Endothelial cell of umbilical vein (primary cell): ENCODE measurements at regions not wholly inside any gene's neighbourhood (a gene's known extent, or its start where the extent isn't known, plus 50 kb on each side); places are given as distances from the start of the nearest gene placed in this dataset.

Source experiments
- BruUV-seq: library from RNA; stranded (reverse); fragments of 400-500 nt; replicated peaks from 2 replicates; lab custom pipeline; 2021; lab: Mats Ljungman, UMichigan
- CTCF ChIA-PET: fragments of 300-600, 350-600 bp; sonication (Branson Sonifier 250); formaldehyde crosslinking; loops from one replicate; lab custom pipeline; 2021; ENCODE audit warnings: antibody characterized with exemption, inconsistent platforms; lab: Charles Lee
- POLR2A ChIA-PET: fragments of 300-600, 350-600 bp; sonication (Branson Sonifier 250); formaldehyde crosslinking; loops from one replicate; lab custom pipeline; 2021; ENCODE audit warnings: antibody characterized with exemption, inconsistent platforms; lab: Charles Lee
- DNase-seq: peaks from one replicate; pipeline ENCODE4 v3.0.0-alpha.2; 2011; ENCODE audit warnings: low read depth, low spot score
- FAIRE-seq: peaks from 2 replicates; lab custom pipeline; 2011; peaks lifted over from hg19 to GRCh38; lab: Jason Lieb, UNC
- H2AFZ ChIP-seq: 2 replicates; pipeline ENCODE4 v1.6.0; 2012; ENCODE audit warnings: low read depth, low read length, control low read depth, inconsistent platforms
- H3K27ac ChIP-seq: 2 replicates; pipeline ENCODE4 v1.5.1; 2011; ENCODE audit warnings: low read depth, mild to moderate bottlenecking, control low read depth, low read length, moderate library complexity; ENCODE audit not compliant: insufficient read depth
- H3K27me3 ChIP-seq, 2 experiments: 2 replicates each; pipeline versions ENCODE4 v1.6.0 to v1.6.1; 2011; ENCODE audit warnings: low read length in 2 of 2, mixed read lengths in 1 of 2; ENCODE audit not compliant: control insufficient read depth in 2 of 2, insufficient read depth in 2 of 2
- H3K36me3 ChIP-seq, 2 experiments: 2 replicates in 1 of 2; 3 replicates in 1 of 2; pipeline ENCODE4 v1.5.1; 2011; ENCODE audit warnings: low read length in 2 of 2, mild to moderate bottlenecking in 1 of 2, moderate library complexity in 1 of 2; ENCODE audit not compliant: control insufficient read depth in 2 of 2, insufficient read depth in 2 of 2; ENCODE audit errors: extremely low read depth in 1 of 2
- H3K4me1 ChIP-seq: 3 replicates; pipeline ENCODE4 v1.5.1; 2011; ENCODE audit warnings: mild to moderate bottlenecking, low read length; ENCODE audit not compliant: control insufficient read depth, insufficient read depth; ENCODE audit errors: extremely low read depth
- H3K4me2 ChIP-seq: 2 replicates; pipeline ENCODE4 v1.6.1; 2011; ENCODE audit warnings: low read length, control low read depth, mixed read lengths; ENCODE audit not compliant: insufficient read depth
- H3K4me3 ChIP-seq, 3 experiments: fragments of 200-600 bp in 1 of 3; sonication (generic), shearing (Covaris generic) in 1 of 3; replicated peaks in 1 of 3; 2 replicates each; pipeline ENCODE4 v1.5.1; 2011 to 2016; ENCODE audit warnings: control low read depth in 3 of 3, low read length in 3 of 3, mild to moderate bottlenecking in 2 of 3, inconsistent platforms in 1 of 3, low read depth in 1 of 3, moderate library complexity in 1 of 3; ENCODE audit not compliant: insufficient read depth in 1 of 3
- H3K79me2 ChIP-seq: 2 replicates; pipeline ENCODE4 v1.6.0; 2012; ENCODE audit warnings: low read length, inconsistent platforms; ENCODE audit not compliant: control insufficient read depth, insufficient read depth
- H3K9ac ChIP-seq: replicated peaks from 2 replicates; pipeline ENCODE3; 2011; ENCODE audit warnings: low read length, control low read depth; ENCODE audit not compliant: insufficient read depth; ENCODE audit errors: extremely low read depth
- H3K9me1 ChIP-seq: replicated peaks from 3 replicates; pipeline ENCODE4 v1.6.0; 2011; ENCODE audit warnings: mild to moderate bottlenecking, low read length; ENCODE audit not compliant: control insufficient read depth, insufficient read depth; ENCODE audit errors: extremely low read depth
- H3K9me3 ChIP-seq: replicated peaks from 2 replicates; pipeline ENCODE4 v1.5.1; 2012; ENCODE audit warnings: low read length, inconsistent platforms; ENCODE audit not compliant: control insufficient read depth, insufficient read depth
- H4K20me1 ChIP-seq: replicated peaks from 2 replicates; pipeline ENCODE3; 2011; ENCODE audit warnings: mild to moderate bottlenecking, low read length; ENCODE audit not compliant: control insufficient read depth, insufficient read depth; ENCODE audit errors: extremely low read depth
- EZH2 ChIP-seq: IDR thresholded peaks from 2 replicates; pipeline ENCODE4 v1.6.1; 2012; ENCODE audit warnings: borderline replicate concordance, low read depth, mild to moderate bottlenecking, moderate library complexity, low read length, inconsistent platforms; ENCODE audit not compliant: severe bottlenecking
- FOS ChIP-seq: IDR thresholded peaks from 2 replicates; pipeline ENCODE4 v1.6.1; 2011; ENCODE audit warnings: mild to moderate bottlenecking, low read length, moderate library complexity, borderline replicate concordance; ENCODE audit not compliant: insufficient read depth
- GATA2 ChIP-seq: IDR thresholded peaks from 2 replicates; pipeline ENCODE4 v1.7.0; 2011; ENCODE audit warnings: low read depth, mild to moderate bottlenecking, moderate library complexity, mixed read lengths, low read length; ENCODE audit not compliant: insufficient read length, insufficient read depth
- JUN ChIP-seq: IDR thresholded peaks from 2 replicates; pipeline ENCODE4 v1.6.1; 2011; ENCODE audit warnings: borderline replicate concordance, low read depth; ENCODE audit not compliant: insufficient read length, insufficient read depth
- MYC ChIP-seq: IDR thresholded peaks from one replicate; pipeline ENCODE4 v1.6.1; 2011; ENCODE audit warnings: mild to moderate bottlenecking, low read depth, low read length
- POLR2A ChIP-seq: IDR thresholded peaks from 2 replicates; pipeline ENCODE4 v1.6.1; 2012; ENCODE audit warnings: low read depth, mild to moderate bottlenecking, control low read depth, low read length
- POLR2AphosphoS5 ChIP-seq: IDR thresholded peaks from 2 replicates; pipeline ENCODE4 v1.6.1; 2012; ENCODE audit warnings: low read depth, mild to moderate bottlenecking, control low read depth, low read length, moderate library complexity; ENCODE audit not compliant: insufficient read depth
- dilution Hi-C: fragments of 300-500 bp; cut with MboI; formaldehyde crosslinking; loops from one replicate; pipeline ENCODE4 v1.15.0; 2019; ENCODE audit warnings: low sequenced_read_pairs; ENCODE audit not compliant: extremely low pct_ligation_motif_present
- intact Hi-C: fragments of 100-400 bp; cut with micrococcal nuclease; formaldehyde crosslinking; loops from one replicate; pipeline ENCODE4 v1.10.0; 2022
- TF ChIP-seq, protein P1 (sequence below), 2 donors: IDR thresholded peaks; 1 replicate in 1 of 2; 2 replicates in 1 of 2; pipeline ENCODE4 v1.5.1; 2011; ENCODE audit warnings: low read length in 2 of 2, mild to moderate bottlenecking in 2 of 2, moderate library complexity in 2 of 2, control low read depth in 1 of 2, inconsistent platforms in 1 of 2, low read depth in 1 of 2; ENCODE audit not compliant: insufficient read depth in 1 of 2; ENCODE audit errors: extremely low read depth in 1 of 2
- TF ChIP-seq, protein P2 (sequence below): IDR thresholded peaks from 2 replicates; pipeline ENCODE4 v1.6.1; 2011; ENCODE audit not compliant: insufficient read depth, insufficient read length

DNA sequence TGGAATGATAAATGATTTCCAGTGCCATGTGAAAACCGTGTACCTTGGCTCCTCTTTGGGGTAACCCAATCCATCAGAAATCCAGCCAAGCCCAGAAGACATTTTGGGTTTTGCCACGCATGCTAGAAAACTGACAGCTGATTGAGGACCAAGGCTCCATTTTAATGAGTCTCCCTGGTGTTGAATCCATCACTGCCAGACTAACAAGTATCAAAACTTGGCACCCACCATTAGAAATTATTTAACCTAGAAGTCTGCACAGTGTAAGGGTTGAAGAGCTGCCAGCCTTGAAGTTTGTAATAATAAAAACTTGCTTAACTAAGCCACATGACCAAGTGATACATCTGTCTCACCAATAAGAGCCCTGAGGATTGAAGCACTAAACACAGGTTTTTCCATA lies 369.9 kb downstream of the DNAH5 start:
- Histone ChIP-seq H3K4me3 (no peak overlapping the region), H2AFZ (no peak overlapping the region), H3K4me1 (no peaks in the 10 kb centered on the region), H3K79me2 (no peaks in the 10 kb centered on the region), H3K36me3 (no peaks in the 10 kb centered on the region), H3K9me3 (no peaks in the 10 kb centered on the region), H3K9ac (no peak overlapping the region), H3K4me2 (no peak overlapping the region), H3K27ac (no peak overlapping the region), H3K9me1 (no peaks in the 10 kb centered on the region), H4K20me1 (no peaks in the 10 kb centered on the region), H3K27me3 (no peaks in the 10 kb centered on the region)
- TF ChIP-seq, protein P1, sequence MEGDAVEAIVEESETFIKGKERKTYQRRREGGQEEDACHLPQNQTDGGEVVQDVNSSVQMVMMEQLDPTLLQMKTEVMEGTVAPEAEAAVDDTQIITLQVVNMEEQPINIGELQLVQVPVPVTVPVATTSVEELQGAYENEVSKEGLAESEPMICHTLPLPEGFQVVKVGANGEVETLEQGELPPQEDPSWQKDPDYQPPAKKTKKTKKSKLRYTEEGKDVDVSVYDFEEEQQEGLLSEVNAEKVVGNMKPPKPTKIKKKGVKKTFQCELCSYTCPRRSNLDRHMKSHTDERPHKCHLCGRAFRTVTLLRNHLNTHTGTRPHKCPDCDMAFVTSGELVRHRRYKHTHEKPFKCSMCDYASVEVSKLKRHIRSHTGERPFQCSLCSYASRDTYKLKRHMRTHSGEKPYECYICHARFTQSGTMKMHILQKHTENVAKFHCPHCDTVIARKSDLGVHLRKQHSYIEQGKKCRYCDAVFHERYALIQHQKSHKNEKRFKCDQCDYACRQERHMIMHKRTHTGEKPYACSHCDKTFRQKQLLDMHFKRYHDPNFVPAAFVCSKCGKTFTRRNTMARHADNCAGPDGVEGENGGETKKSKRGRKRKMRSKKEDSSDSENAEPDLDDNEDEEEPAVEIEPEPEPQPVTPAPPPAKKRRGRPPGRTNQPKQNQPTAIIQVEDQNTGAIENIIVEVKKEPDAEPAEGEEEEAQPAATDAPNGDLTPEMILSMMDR (IDR thresholded peaks at IDR 0.05; ENCODE audit: extremely low read depth in 1 of 2, insufficient read depth in 1 of 2, low read depth in 1 of 2, low read length in 2 of 2): no peak
- TF ChIP-seq GATA2: no peak
- TF ChIP-seq, protein P2, sequence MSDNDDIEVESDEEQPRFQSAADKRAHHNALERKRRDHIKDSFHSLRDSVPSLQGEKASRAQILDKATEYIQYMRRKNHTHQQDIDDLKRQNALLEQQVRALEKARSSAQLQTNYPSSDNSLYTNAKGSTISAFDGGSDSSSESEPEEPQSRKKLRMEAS: no peak
- no peak for TF ChIP-seq EZH2
- no peak for TF ChIP-seq FOS
- TF ChIP-seq JUN: no peak
- TF ChIP-seq POLR2AphosphoS5: no peak
- no peak for TF ChIP-seq MYC
- no peak for TF ChIP-seq POLR2A
- DNase-seq (no peak), FAIRE-seq (no peak)
- BruUV-seq: no TSS peak
- dilution Hi-C loops: no loop called here
- ChIA-PET CTCF (no interaction called here), POLR2A (no interaction called here)
- intact Hi-C loops: no loop called here
